Vagina (tissue), 2 donors: ENCODE measurements at regions not wholly inside any gene's neighbourhood (a gene's known extent, or its start where the extent isn't known, plus 50 kb on each side); places are given as distances from the start of the nearest gene placed in this dataset.

Experiments
- DNase-seq, 2 donors: peaks; one replicate each; pipeline ENCODE4 v3.0.0-alpha.2; 2017; ENCODE audit errors: extremely low spot score in 2 of 2
- H3K27ac ChIP-seq: fragments of 200-600 bp; sonication (generic); one replicate; pipeline ENCODE4 v1.5.1; 2019
- H3K27me3 ChIP-seq: fragments of 200-600 bp; sonication (generic); one replicate; pipeline ENCODE4 v1.5.1; 2019
- H3K36me3 ChIP-seq, 2 donors: fragments of 200-600 bp; sonication (generic); one replicate each; pipeline ENCODE4 v1.5.1; 2017 to 2019
- H3K4me1 ChIP-seq: fragments of 200-600 bp; sonication (generic); one replicate; pipeline ENCODE4 v1.5.1; 2019
- H3K4me3 ChIP-seq, 2 donors: fragments of 200-600 bp; sonication (generic); 1 replicate in 1 of 2; 2 replicates in 1 of 2; pipeline ENCODE4 v1.5.1; 2016 to 2019
- H3K9me3 ChIP-seq: fragments of 200-600 bp; sonication (generic); one replicate; pipeline ENCODE4 v1.5.1; 2019
- CTCF ChIP-seq, 3 experiments: fragments of 450-650 bp in 2 of 3; fragments of 200-600 bp in 1 of 3; sonication (generic) in 1 of 3; IDR thresholded peaks; one replicate each; pipeline ENCODE4 v1.5.1; 2017 to 2019; ENCODE audit warnings: antibody characterized with exemption in 3 of 3, mild to moderate bottlenecking in 2 of 3, moderate library complexity in 2 of 3
- POLR2A ChIP-seq, 2 donors: fragments of 450-650 bp; IDR thresholded peaks; one replicate each; pipeline ENCODE4 v1.6.1; 2017; ENCODE audit warnings: antibody characterized with exemption in 2 of 2, mild to moderate bottlenecking in 2 of 2, moderate library complexity in 2 of 2
- POLR2AphosphoS5 ChIP-seq, 2 donors: sonication (generic); formaldehyde crosslinking; IDR thresholded peaks; one replicate each; pipeline ENCODE4 v1.9.0; 2017; ENCODE audit warnings: antibody characterized with exemption in 2 of 2, mild to moderate bottlenecking in 2 of 2, low read depth in 1 of 2; ENCODE audit not compliant: insufficient read depth in 1 of 2
- intact Hi-C: fragments of 100-400 bp; cut with DNase I; formaldehyde crosslinking; loops from one replicate; pipeline ENCODE4 v1.15.1; 2023

GRCh38 chr6:105587349-105588122 is 184.7 kb upstream of the PREP start:
- TF ChIP-seq POLR2AphosphoS5 (IDR thresholded peaks at IDR 0.05; ENCODE audit: insufficient read depth in 1 of 2, low read depth in 1 of 2), result no peak
- Histone ChIP-seq H3K27me3 (no peaks in the 10 kb centered on the region), H3K9me3 (no peaks in the 10 kb centered on the region), H3K4me3 (no peak overlapping the region), H3K27ac (no peak overlapping the region), H3K4me1 (peaks cover under 1% of the 10 kb centered on the region), H3K36me3 (no peaks in the 10 kb centered on the region)
- intact Hi-C loops, result no loop called here
- no peak for DNase-seq

GRCh38 chr6:105578179-105578707 is 175.4 kb upstream of the PREP start:
- Histone ChIP-seq H3K9me3 (no peaks in the 10 kb centered on the region), H3K27me3 (no peaks in the 10 kb centered on the region), H3K4me3 (no peak overlapping the region), H3K27ac (no peak overlapping the region), H3K36me3 (no peaks in the 10 kb centered on the region), H3K4me1 (no peaks in the 10 kb centered on the region)
- intact Hi-C loops, result no loop called here
- DNase-seq, result no peak
- TF ChIP-seq CTCF (IDR thresholded peaks at IDR 0.05) (no peak), POLR2AphosphoS5 (IDR thresholded peaks at IDR 0.05; ENCODE audit: insufficient read depth in 1 of 2, low read depth in 1 of 2) (no peak), POLR2A (IDR thresholded peaks at IDR 0.05) (no peak)

GRCh38 chr6:105573556-105573955 is 170.7 kb upstream of the PREP start:
- Histone ChIP-seq H3K4me3 (no peak overlapping the region), H3K4me1 (no peaks in the 10 kb centered on the region), H3K27ac (no peak overlapping the region), H3K36me3 (no peaks in the 10 kb centered on the region), H3K9me3 (no peaks in the 10 kb centered on the region), H3K27me3 (no peaks in the 10 kb centered on the region)
- TF ChIP-seq POLR2AphosphoS5 (IDR thresholded peaks at IDR 0.05; ENCODE audit: insufficient read depth in 1 of 2, low read depth in 1 of 2), result no peak
- TF ChIP-seq CTCF (IDR thresholded peaks at IDR 0.05), result no peak
- TF ChIP-seq POLR2A (IDR thresholded peaks at IDR 0.05), result no peak
- intact Hi-C loops, result no loop called here
- no peak for DNase-seq

GRCh38 chr6:105573138-105573537 is 170.3 kb upstream of the PREP start:
- DNase-seq, result no peak
- Histone ChIP-seq H3K27me3 (no peaks in the 10 kb centered on the region), H3K4me3 (no peak overlapping the region), H3K36me3 (no peaks in the 10 kb centered on the region), H3K9me3 (no peaks in the 10 kb centered on the region), H3K4me1 (no peaks in the 10 kb centered on the region), H3K27ac (no peak overlapping the region)
- TF ChIP-seq POLR2AphosphoS5 (IDR thresholded peaks at IDR 0.05; ENCODE audit: insufficient read depth in 1 of 2, low read depth in 1 of 2) (no peak), POLR2A (IDR thresholded peaks at IDR 0.05) (no peak), CTCF (IDR thresholded peaks at IDR 0.05) (no peak)
- intact Hi-C loops, result no loop called here

GRCh38 chr6:105570416-105570815 is 167.5 kb upstream of the PREP start:
- Histone ChIP-seq H3K9me3 (no peaks in the 10 kb centered on the region), H3K27me3 (no peaks in the 10 kb centered on the region), H3K27ac (no peak overlapping the region), H3K36me3 (no peaks in the 10 kb centered on the region), H3K4me1 (no peaks in the 10 kb centered on the region), H3K4me3 (no peak overlapping the region)
- TF ChIP-seq POLR2A (IDR thresholded peaks at IDR 0.05) (no peak), POLR2AphosphoS5 (IDR thresholded peaks at IDR 0.05; ENCODE audit: insufficient read depth in 1 of 2, low read depth in 1 of 2) (no peak), CTCF (IDR thresholded peaks at IDR 0.05) (no peak)
- no peak for DNase-seq
- intact Hi-C loops, result no loop called here
